ENCODE measurements at regions not wholly inside any gene's neighbourhood (a gene's known extent, or its start where the extent isn't known, plus 50 kb on each side); places are given as distances from the start of the nearest gene placed in this dataset.

DNA sequence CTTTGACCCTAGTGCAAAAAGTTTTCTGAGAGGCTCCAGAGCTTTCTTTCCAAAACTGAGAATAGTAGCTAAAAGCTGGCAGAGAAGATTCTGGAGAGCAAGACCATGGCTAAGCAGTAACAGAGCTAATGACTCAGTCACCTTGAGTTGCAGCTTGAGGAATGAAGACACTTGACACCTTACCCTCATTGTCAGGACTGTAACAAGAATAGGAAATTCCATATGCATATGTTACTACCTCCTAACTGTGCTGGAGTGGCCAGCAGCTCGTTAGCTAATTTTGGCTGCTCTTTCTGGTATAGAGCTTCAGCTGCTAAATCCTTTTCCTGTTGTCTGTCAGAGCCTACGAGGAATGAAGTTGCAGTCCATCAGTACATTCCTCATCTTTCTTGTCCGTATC is 68.6 kb upstream of the LHCGR start:
- TF ChIP-seq, protein P1, sequence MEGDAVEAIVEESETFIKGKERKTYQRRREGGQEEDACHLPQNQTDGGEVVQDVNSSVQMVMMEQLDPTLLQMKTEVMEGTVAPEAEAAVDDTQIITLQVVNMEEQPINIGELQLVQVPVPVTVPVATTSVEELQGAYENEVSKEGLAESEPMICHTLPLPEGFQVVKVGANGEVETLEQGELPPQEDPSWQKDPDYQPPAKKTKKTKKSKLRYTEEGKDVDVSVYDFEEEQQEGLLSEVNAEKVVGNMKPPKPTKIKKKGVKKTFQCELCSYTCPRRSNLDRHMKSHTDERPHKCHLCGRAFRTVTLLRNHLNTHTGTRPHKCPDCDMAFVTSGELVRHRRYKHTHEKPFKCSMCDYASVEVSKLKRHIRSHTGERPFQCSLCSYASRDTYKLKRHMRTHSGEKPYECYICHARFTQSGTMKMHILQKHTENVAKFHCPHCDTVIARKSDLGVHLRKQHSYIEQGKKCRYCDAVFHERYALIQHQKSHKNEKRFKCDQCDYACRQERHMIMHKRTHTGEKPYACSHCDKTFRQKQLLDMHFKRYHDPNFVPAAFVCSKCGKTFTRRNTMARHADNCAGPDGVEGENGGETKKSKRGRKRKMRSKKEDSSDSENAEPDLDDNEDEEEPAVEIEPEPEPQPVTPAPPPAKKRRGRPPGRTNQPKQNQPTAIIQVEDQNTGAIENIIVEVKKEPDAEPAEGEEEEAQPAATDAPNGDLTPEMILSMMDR (IDR thresholded peaks at IDR 0.05): no peak
- TF ChIP-seq POLR2AphosphoS5 (IDR thresholded peaks at IDR 0.05): no peak
- TF ChIP-seq POLR2A (IDR thresholded peaks at IDR 0.05): no peak
- no peak for TF ChIP-seq EP300 (IDR thresholded peaks at IDR 0.05)

All from stomach (tissue), 4 donors.